GM19324 (cell line): ENCODE measurements at regions not wholly inside any gene's neighbourhood (a gene's known extent, or its start where the extent isn't known, plus 50 kb on each side); places are given as distances from the start of the nearest gene placed in this dataset.

Experiments used
- ATAC-seq: cut with Tn5 transposase; IDR thresholded peaks from one replicate; pipeline ENCODE4 v1.9.1; 2021; ENCODE audit warnings: mild to moderate bottlenecking, moderate library complexity; ENCODE audit not compliant: unreplicated experiment, low FRiP score

DNA sequence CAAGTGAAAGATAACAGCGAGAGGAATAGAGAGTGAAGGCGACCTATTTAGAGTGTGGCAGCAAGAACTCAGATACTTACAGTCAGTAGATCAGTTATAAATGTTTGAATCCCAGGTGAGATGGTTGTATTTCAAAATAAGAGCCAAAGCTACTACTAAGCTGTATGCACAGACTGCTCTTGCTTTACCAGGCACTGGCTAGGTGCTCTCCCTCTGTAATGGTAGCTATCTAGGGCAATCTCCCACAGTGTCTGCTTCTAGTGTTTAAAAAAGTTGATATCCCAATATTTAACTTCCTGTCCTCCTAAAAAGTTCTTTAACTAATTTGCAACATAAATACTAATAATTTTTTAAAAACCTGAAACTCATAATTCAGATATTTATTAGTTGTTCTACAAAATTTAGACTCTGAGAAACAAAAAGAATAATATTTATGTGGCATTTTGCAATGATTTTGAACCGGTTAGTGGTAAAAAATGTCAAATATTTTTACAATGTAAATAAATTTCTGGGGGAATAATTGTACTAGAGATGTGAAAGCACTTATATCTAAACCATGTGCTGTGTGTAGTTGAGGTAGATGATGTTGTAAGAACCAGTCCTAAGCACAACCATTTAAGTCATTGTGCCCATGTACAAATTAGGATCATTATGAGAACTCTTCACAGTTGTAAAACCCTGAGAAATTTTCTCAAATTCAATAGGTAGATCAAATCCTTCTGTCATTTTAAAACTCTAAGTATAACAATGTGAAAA lies 349.3 kb upstream of the SEMA3D start:
- no peak for ATAC-seq

DNA sequence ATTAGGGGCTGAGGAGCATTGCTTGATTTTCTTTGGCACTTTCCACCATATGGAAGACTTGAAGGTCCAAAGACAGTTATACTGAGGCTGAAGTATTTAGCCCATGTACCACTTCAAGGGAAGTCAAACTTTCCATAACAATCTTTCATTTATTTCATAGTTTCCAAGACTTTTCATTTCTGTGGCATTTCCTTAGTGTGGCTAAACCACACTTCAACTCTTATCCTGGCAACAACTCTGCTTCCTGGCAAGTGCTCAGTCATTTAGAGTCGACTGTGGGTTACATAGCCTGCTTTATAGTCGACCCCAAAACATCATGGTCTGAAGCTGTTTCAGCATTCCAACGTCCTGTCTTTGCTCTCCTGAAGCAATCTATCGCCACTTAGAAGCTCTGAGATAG lies 343.0 kb upstream of the SEMA3D start:
- ATAC-seq, result no peak

DNA sequence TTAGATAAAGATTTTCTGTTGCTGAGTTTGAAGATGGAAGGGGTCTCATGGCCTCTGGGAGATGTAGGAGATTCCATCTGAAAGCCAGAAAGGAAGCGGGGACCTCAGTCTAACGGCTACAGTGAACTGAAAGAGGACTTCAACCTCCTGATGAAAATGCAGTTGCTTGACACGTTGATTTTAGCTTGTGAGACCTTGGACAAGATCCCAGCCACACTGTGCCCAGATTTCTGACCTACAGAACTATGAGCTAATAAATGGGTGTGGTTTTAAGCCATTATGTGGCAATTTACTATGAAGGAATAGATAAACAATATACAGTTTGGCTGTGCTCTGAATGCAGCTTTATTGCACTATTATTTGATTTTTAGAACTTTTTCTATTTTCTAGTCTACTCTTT lies 342.3 kb upstream of the SEMA3D start:
- no peak for ATAC-seq

GRCh38 chr7:85528581-85528980 lies 341.7 kb upstream of the SEMA3D start:
- no peak for ATAC-seq

GRCh38 chr7:85525676-85526075 lies 338.8 kb upstream of the SEMA3D start:
- no peak for ATAC-seq

DNA sequence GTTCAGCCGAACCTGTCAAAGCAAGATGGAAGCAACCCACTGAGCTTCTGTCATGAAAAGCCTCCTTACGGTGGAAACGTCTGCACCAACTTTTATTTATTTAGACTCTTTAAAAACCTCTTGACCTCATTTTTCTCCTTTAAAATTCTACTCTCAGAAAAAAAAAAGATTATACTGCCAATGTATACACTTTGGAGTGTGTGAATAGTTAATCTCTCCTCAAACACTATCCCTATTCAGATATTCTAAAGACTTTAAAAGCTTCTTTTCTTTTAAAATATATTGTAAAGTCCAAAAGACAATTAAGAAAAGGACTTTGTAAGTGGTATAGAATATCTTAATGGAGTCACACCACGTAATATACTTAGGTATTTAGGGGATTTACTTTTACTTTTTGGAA lies 335.2 kb upstream of the SEMA3D start:
- ATAC-seq, result no peak

DNA sequence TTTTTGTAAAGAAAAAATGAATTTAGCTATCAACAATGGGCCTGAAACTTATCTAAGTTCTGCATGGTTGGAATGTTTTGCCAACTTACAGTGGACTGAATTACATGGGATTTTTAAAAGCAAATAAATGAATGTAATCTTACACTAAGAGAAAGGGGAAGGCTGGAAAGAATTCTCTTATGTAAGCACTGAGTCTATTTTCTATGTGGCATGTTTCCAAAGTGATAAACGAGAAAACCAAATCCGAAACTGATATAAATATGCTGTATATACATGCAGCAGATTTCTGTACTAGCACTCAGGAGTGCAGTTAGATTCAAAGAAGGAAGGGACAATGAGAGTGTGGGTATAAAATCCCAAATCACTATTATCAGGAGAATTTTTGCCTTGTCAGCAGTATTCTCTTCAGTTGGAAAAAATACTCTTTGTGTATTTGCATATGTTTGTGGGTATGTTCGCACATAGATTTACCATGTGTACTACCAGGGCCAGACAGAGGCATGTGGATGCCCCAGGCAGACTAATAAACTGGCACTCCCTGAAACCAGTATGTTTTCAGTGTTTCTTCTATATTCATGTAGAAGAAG lies 334.3 kb upstream of the SEMA3D start:
- no peak for ATAC-seq

DNA sequence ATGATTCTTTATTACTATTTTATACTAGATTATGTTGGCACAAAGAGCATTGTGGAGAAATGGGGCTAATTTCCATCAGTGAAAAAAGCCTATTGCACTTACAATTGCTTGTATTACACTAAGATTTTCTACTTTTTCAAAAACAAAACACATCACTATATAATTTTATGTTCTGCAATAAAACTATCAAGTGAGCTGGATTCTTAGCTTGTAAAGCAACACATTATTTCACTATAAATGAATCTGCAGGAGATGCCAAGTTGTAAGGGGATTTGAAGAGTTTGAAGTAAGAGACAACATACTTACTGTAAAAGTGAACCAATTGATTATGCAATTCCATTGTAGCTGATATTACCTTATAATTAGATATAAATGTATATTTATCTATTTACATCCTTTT lies 333.3 kb upstream of the SEMA3D start:
- no peak for ATAC-seq

GRCh38 chr7:85516675-85517074 lies 329.8 kb upstream of the SEMA3D start:
- ATAC-seq, result no peak

- ATAC-seq, result no peak
These were observed 325.9 kb upstream of the SEMA3D start for GRCh38 chr7:85512790-85513189.

GRCh38 chr7:85510287-85510686 lies 323.4 kb upstream of the SEMA3D start:
- ATAC-seq, result no peak

DNA sequence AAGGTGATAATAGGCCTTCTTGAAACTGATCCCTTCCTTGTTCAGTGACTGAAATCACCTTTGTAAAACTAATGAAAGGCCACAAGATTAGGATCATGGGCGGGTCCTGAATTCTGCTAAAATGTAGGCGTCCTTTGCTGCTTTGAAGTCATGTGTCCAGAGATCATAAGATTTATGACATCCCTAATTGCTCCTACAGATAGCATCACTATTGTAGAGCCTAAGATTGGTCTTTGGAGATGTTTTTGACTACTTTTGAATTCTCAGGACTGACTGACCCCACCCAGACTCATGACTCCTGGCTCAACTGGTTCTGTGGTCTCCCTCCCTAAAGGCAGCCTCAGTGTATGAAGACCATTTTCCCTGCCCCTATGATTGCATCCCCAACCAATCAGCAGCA lies 322.6 kb upstream of the SEMA3D start:
- ATAC-seq, result no peak

- ATAC-seq, result no peak
These were observed 322.0 kb upstream of the SEMA3D start for GRCh38 chr7:85508642-85509410.

GRCh38 chr7:85498031-85498430 lies 311.2 kb upstream of the SEMA3D start:
- no peak for ATAC-seq

- no peak for ATAC-seq
These were observed 302.6 kb upstream of the SEMA3D start for GRCh38 chr7:85489498-85489897.

DNA sequence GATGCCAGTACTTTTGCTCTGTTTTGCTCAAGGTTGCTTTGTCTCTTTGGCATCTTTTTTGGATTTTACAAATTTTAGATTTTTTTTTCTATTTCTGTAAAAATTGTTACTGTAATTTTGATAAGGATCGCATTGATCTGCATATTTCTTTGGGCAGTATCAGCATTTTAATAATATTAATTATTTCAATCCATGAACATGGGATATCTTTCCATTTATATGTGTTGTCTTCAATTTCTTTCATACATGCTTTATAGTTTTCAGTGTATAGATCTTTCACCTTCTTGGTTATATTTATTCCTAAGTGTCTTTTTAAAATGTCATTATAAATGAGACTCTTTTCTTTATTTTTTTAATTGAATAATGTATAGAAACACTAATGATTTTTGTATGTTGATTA lies 301.6 kb upstream of the SEMA3D start:
- no peak for ATAC-seq

- ATAC-seq, result no peak
These were observed 296.3 kb upstream of the SEMA3D start for GRCh38 chr7:85483177-85483576.

- ATAC-seq, result no peak
These were observed 293.8 kb upstream of the SEMA3D start for GRCh38 chr7:85480666-85481065.

- no peak for ATAC-seq
These were observed 293.2 kb upstream of the SEMA3D start for GRCh38 chr7:85479918-85480643.

DNA sequence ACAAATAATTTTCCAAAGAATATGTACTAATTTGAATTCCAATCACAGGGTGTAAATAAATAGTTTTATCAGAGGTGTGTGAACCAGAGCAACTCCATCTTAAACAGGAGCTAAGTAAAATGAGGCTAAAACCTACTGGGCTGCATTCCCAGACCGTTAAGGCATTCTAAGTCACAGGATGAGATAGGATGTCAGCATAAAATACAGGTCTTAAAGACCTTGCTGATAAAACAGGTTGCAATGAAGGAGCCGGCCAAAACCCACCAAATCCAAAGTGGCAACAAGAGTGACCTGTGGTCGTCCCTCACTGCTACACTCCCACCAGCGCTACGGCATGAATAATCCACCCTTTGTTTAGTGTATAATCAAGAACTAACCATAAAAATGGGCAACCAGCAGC lies 291.7 kb upstream of the SEMA3D start:
- no peak for ATAC-seq

- ATAC-seq, result no peak
These were observed 288.6 kb upstream of the SEMA3D start for GRCh38 chr7:85475476-85475875.
